Pancreas (tissue), 10 donors: ENCODE measurements at regions not wholly inside any gene's neighbourhood (a gene's known extent, or its start where the extent isn't known, plus 50 kb on each side); places are given as distances from the start of the nearest gene placed in this dataset.

Experiments used
- ATAC-seq, 4 donors: fragments of 200-7000 bp; cut with Tn5 transposase; one replicate each; pipeline versions ENCODE4 v1.8.0 to v1.9.1; 2020; ENCODE audit warnings: mild to moderate bottlenecking in 4 of 4, moderate library complexity in 4 of 4
- DNase-seq, 6 donors: peaks; one replicate each; pipeline ENCODE4 v3.0.0-alpha.2; 2020
- FAIRE-seq: peaks from 2 replicates; lab custom pipeline; 2012; peaks lifted over from hg19 to GRCh38; lab: Jason Lieb, UNC
- H3K27ac ChIP-seq, 4 donors: fragments of 200-600 bp; sonication (generic); 1 replicate in 3 of 4; 2 replicates in 1 of 4; pipeline versions ENCODE4 v1.5.0 to v1.8.0; 2020
- H3K27me3 ChIP-seq, 4 donors: fragments of 200-600 bp; one replicate each; pipeline ENCODE4 v1.8.0; 2021
- H3K36me3 ChIP-seq, 3 donors: fragments of 200-600 bp; sonication (generic) in 1 of 3; one replicate each; pipeline versions ENCODE4 v1.5.0 to v1.8.0; 2020 to 2021
- H3K4me1 ChIP-seq, 3 donors: fragments of 200-600 bp; one replicate each; pipeline ENCODE4 v1.8.0; 2021
- H3K4me3 ChIP-seq, 4 donors: fragments of 200-600 bp; sonication (generic) in 2 of 4; one replicate each; pipeline versions ENCODE4 v1.5.0 to v1.8.0; 2020 to 2021
- H3K9me3 ChIP-seq, 4 donors: fragments of 200-600 bp; one replicate each; pipeline ENCODE4 v1.8.0; 2021
- WGBS, 2 donors: extraction: QIAGEN DNeasy Blood & Tissue Kit; methylation state at CpG; one replicate each; pipeline ENCODE4 v1.1.7; 2013; 5-methylcytosine and 5-hydroxymethylcytosine counted together
- intact Hi-C, 3 donors: fragments of 100-400 bp; cut with DNase I; formaldehyde crosslinking; loops; one replicate each; pipeline versions ENCODE4 v1.11.1 to v1.14.2; 2022
- TF ChIP-seq, protein P1 (sequence below), 4 donors: fragments of 200-600 bp; sonication (generic) in 3 of 4; IDR thresholded peaks; one replicate each; pipeline versions ENCODE4 v1.5.0 to v1.8.0; 2021; ENCODE audit warnings: antibody characterized with exemption in 4 of 4
- donor health status: healthy with polysubstance abuse.
- donor health status: DM: no; HTN: no; CAD: no; lungs with moderate emphysema.
- donor health status: DM: no; HTN: no; CAD: no.
- donor health status: control.
- donor health status: control.
- donor health status: Bipolar disorder and iron deficiency.
- donor health status: DM: yes; HTN: yes; CAD: no.
- donor health status: DM: no; HTN: no; CAD: no.
- donor health status: DM: no; HTN: no; CAD: no.
- donor health status: DM: yes; HTN: yes; CAD: no.

DNA sequence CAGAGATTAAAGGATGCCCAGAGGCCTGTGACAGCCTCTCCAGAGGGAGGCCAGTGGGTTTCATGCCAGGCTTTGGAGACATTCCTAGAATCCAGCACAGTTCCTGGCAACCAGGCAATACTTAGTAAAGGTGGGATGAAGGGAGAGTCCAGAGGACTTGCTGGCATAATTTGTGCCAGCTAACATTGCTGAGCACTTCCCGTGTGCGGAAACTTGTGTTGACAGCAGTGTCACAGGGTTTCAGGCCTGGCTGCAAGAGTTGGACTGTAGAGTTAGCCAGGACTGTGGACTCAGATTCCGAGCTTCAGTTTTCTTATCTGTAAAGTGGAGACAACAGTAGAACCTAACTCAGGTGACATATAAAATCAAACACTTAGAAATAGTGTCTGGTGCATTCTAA lies 141.7 kb downstream of the SALL1 start:
- intact Hi-C loops = no loop called here

DNA sequence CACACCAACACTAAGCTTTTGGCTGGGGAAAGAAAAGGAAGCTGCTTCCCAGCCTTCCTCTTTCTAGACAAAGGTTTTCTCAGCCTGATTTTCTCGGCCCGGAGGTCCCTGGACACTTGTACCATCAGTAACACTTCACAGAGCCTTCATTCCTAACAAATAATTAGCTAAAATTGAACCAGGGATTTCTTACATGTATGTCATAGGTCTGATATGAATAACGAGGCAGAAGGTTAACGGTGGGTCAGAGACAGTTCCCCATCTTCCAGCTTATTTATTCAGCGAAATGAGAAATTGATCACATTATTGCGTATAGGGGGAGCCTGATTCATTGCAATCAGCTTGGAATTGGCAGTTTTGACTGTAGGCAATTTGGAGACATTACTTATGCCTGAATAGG lies 142.5 kb downstream of the SALL1 start:
- 71 to 80% methylated on average over 6 of the region's 6 CpGs for WGBS, 2 donors
- H3K27me3 ChIP-seq = no peaks in the 10 kb centered on the region
- H3K4me1 ChIP-seq = peaks cover 0 to 2% (median 0%) of the 10 kb centered on the region in 3 donors
- ATAC-seq (no peak), FAIRE-seq (no peak), DNase-seq (no peak)
- no peaks in the 10 kb centered on the region for H3K9me3 ChIP-seq
- H3K36me3 ChIP-seq = no peaks in the 10 kb centered on the region
- no peak overlapping the region for H3K4me3 ChIP-seq
- H3K27ac ChIP-seq = no peak overlapping the region
- TF ChIP-seq, protein P1, sequence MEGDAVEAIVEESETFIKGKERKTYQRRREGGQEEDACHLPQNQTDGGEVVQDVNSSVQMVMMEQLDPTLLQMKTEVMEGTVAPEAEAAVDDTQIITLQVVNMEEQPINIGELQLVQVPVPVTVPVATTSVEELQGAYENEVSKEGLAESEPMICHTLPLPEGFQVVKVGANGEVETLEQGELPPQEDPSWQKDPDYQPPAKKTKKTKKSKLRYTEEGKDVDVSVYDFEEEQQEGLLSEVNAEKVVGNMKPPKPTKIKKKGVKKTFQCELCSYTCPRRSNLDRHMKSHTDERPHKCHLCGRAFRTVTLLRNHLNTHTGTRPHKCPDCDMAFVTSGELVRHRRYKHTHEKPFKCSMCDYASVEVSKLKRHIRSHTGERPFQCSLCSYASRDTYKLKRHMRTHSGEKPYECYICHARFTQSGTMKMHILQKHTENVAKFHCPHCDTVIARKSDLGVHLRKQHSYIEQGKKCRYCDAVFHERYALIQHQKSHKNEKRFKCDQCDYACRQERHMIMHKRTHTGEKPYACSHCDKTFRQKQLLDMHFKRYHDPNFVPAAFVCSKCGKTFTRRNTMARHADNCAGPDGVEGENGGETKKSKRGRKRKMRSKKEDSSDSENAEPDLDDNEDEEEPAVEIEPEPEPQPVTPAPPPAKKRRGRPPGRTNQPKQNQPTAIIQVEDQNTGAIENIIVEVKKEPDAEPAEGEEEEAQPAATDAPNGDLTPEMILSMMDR (IDR thresholded peaks at IDR 0.05) = no peak
- intact Hi-C loops = no loop called here

More for the DNA sequence above, 141.7 kb downstream of the SALL1 start:
- TF ChIP-seq, protein P1 (IDR thresholded peaks at IDR 0.05) = no peak
- Histone ChIP-seq H3K36me3 (no peaks in the 10 kb centered on the region), H3K4me1 (no peaks in the 10 kb centered on the region), H3K4me3 (no peak overlapping the region), H3K27me3 (no peaks in the 10 kb centered on the region), H3K9me3 (no peaks in the 10 kb centered on the region), H3K27ac (no peak overlapping the region)
- FAIRE-seq (no peak), DNase-seq (no peak), ATAC-seq (no peak)
- whole genome bisulfite sequencing, 2 donors = 89 to 94% methylated on average over 3 of the region's 3 CpGs

DNA sequence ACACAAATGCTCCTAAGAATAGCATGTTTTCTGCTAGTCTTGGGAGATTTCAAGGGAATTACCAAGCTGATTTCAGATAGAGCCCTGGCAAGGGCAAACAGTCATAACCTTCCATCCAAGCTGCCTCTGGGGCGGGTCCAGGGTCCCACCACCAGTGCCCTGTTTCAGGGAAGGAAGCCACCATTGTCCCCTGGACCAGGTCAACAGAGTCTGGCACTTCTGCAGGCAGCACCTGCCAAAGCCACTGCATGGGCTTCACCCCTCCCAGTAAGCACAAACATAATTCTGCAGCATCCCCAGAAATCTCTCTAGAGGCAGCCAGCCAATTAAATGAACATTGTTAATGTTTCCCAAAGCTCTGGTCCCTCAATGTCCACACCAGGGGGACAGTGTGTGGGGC lies 143.0 kb downstream of the SALL1 start:
- TF ChIP-seq, protein P1 (IDR thresholded peaks at IDR 0.05) = no peak
- H3K9me3 ChIP-seq = no peaks in the 10 kb centered on the region
- intact Hi-C loops = no loop called here
- no peak for FAIRE-seq
- peaks cover 0 to 7% (median 0%) of the 10 kb centered on the region in 3 donors for H3K4me1 ChIP-seq
- no peak overlapping the region for H3K4me3 ChIP-seq
- ATAC-seq = no peak
- H3K27ac ChIP-seq = no peak overlapping the region
- 80 to 91% methylated on average over 1 of the region's 1 CpG for WGBS, 2 donors
- H3K36me3 ChIP-seq = no peaks in the 10 kb centered on the region
- DNase-seq = no peak
- H3K27me3 ChIP-seq = no peaks in the 10 kb centered on the region

DNA sequence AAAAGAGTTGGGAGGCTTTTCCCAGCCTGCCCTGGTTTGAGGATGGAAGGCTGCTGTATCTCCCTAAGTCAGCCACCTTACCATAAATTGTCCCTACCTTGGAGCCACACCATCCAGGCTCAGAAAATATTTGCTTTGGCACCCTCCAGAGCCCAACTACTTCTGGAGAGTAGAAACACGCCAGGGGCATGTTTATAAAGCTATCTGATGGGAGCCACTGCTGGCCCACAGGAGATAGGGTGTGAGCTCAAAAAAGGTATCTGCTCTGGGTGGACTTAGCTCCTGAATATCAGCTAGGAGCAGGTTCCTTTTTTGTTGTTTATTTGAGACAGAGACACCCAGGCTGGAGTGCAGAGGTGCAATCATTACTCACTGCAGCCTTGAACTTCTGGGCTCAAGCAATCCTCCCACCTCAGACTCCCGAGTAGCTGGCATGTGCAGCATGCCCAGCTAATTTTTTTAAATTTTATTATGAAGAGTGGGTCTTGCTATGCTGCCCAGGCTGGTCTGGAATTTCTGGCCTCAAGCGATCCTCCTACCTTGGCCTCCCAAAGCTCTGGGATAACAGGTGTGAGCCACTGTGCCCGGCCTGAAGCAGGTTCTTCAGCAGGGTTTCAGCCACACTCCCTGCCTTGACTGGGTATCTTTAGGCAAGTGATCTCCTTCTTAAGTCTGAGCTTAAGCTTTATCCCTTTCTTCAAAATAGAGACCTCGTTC lies 147.1 kb downstream of the SALL1 start:
- DNase-seq = peak in 4 of 6 donors; percentile 11 to 53 (median 32)
- peaks cover 0 to 7% (median 6%) of the 10 kb centered on the region in 3 donors for H3K4me1 ChIP-seq
- H3K36me3 ChIP-seq = no peaks in the 10 kb centered on the region
- H3K27ac ChIP-seq = peak overlapping the region in 2 of 4 donors; percentile 8 to 60
- FAIRE-seq = no peak
- no peaks in the 10 kb centered on the region for H3K9me3 ChIP-seq
- WGBS, 2 donors = 54 to 66% methylated on average over 5 of the region's 5 CpGs
- no peak overlapping the region for H3K4me3 ChIP-seq
- no peaks in the 10 kb centered on the region for H3K27me3 ChIP-seq
- TF ChIP-seq, protein P1 (IDR thresholded peaks at IDR 0.05) = no peak
- peak; percentile 83 to 92 (median 88) for ATAC-seq
- intact Hi-C loops = no loop called here

DNA sequence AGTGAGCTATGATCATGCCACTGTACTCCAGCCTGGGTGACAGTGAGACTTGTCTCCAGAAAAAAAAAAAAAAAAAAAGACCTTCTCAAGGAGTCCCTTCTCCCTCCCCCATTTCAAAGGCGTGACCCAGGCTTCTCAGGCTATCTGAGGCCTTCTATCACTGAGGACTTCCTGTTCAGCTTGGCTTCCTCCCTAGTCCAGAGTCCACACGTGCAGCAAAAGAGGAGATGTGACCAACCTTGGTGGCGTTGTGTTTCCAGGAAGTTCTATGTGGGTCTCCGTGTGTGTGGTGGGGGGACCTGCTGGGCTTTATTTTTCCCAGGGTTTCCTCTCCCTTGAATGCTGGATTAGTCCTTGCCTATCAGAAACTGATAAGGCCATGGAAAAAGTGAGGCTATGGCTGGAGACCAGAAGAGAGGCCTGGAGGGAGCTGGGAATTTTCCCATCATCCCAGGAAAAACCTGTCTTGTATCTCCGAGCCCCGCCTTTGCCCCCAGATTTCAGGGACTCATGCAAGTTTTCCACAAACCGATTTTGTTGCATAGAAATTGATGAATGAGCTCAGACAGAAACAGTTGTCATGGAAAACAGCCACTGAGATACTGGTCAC lies 148.1 kb downstream of the SALL1 start:
- DNase-seq (peak in 4 of 6 donors; percentile 27 to 74 (median 54)), ATAC-seq (peak; percentile 78 to 86 (median 84)), FAIRE-seq (no peak)
- TF ChIP-seq, protein P1 (IDR thresholded peaks at IDR 0.05) = no peak
- peak overlapping the region in 2 of 4 donors; percentile 8 to 60 for H3K27ac ChIP-seq
- no peak overlapping the region for H3K4me3 ChIP-seq
- H3K36me3 ChIP-seq = no peaks in the 10 kb centered on the region
- intact Hi-C loops = no loop called here
- no peaks in the 10 kb centered on the region for H3K9me3 ChIP-seq
- H3K4me1 ChIP-seq = peaks cover 0 to 7% (median 6%) of the 10 kb centered on the region in 3 donors
- no peaks in the 10 kb centered on the region for H3K27me3 ChIP-seq
- 37 to 41% methylated on average over 7 of the region's 7 CpGs for WGBS, 2 donors
